Endothelial cell of umbilical vein (primary cell): ENCODE measurements at regions not wholly inside any gene's neighbourhood (a gene's known extent, or its start where the extent isn't known, plus 50 kb on each side); places are given as distances from the start of the nearest gene placed in this dataset.

Experiments
- BruUV-seq: library from RNA; stranded (reverse); fragments of 400-500 nt; replicated peaks from 2 replicates; lab custom pipeline; 2021; lab: Mats Ljungman, UMichigan
- CTCF ChIA-PET: fragments of 300-600, 350-600 bp; sonication (Branson Sonifier 250); formaldehyde crosslinking; loops from one replicate; lab custom pipeline; 2021; ENCODE audit warnings: antibody characterized with exemption, inconsistent platforms; lab: Charles Lee
- POLR2A ChIA-PET: fragments of 300-600, 350-600 bp; sonication (Branson Sonifier 250); formaldehyde crosslinking; loops from one replicate; lab custom pipeline; 2021; ENCODE audit warnings: antibody characterized with exemption, inconsistent platforms; lab: Charles Lee
- DNase-seq: peaks from one replicate; pipeline ENCODE4 v3.0.0-alpha.2; 2011; ENCODE audit warnings: low read depth, low spot score
- FAIRE-seq: peaks from 2 replicates; lab custom pipeline; 2011; peaks lifted over from hg19 to GRCh38; lab: Jason Lieb, UNC
- H2AFZ ChIP-seq: 2 replicates; pipeline ENCODE4 v1.6.0; 2012; ENCODE audit warnings: low read depth, low read length, control low read depth, inconsistent platforms
- H3K27ac ChIP-seq: 2 replicates; pipeline ENCODE4 v1.5.1; 2011; ENCODE audit warnings: low read depth, mild to moderate bottlenecking, control low read depth, low read length, moderate library complexity; ENCODE audit not compliant: insufficient read depth
- H3K27me3 ChIP-seq, 2 experiments: 2 replicates each; pipeline versions ENCODE4 v1.6.0 to v1.6.1; 2011; ENCODE audit warnings: low read length in 2 of 2, mixed read lengths in 1 of 2; ENCODE audit not compliant: control insufficient read depth in 2 of 2, insufficient read depth in 2 of 2
- H3K36me3 ChIP-seq, 2 experiments: 2 replicates in 1 of 2; 3 replicates in 1 of 2; pipeline ENCODE4 v1.5.1; 2011; ENCODE audit warnings: low read length in 2 of 2, mild to moderate bottlenecking in 1 of 2, moderate library complexity in 1 of 2; ENCODE audit not compliant: control insufficient read depth in 2 of 2, insufficient read depth in 2 of 2; ENCODE audit errors: extremely low read depth in 1 of 2
- H3K4me1 ChIP-seq: 3 replicates; pipeline ENCODE4 v1.5.1; 2011; ENCODE audit warnings: mild to moderate bottlenecking, low read length; ENCODE audit not compliant: control insufficient read depth, insufficient read depth; ENCODE audit errors: extremely low read depth
- H3K4me2 ChIP-seq: 2 replicates; pipeline ENCODE4 v1.6.1; 2011; ENCODE audit warnings: low read length, control low read depth, mixed read lengths; ENCODE audit not compliant: insufficient read depth
- H3K4me3 ChIP-seq, 3 experiments: fragments of 200-600 bp in 1 of 3; sonication (generic), shearing (Covaris generic) in 1 of 3; replicated peaks in 1 of 3; 2 replicates each; pipeline ENCODE4 v1.5.1; 2011 to 2016; ENCODE audit warnings: control low read depth in 3 of 3, low read length in 3 of 3, mild to moderate bottlenecking in 2 of 3, inconsistent platforms in 1 of 3, low read depth in 1 of 3, moderate library complexity in 1 of 3; ENCODE audit not compliant: insufficient read depth in 1 of 3
- H3K79me2 ChIP-seq: 2 replicates; pipeline ENCODE4 v1.6.0; 2012; ENCODE audit warnings: low read length, inconsistent platforms; ENCODE audit not compliant: control insufficient read depth, insufficient read depth
- H3K9ac ChIP-seq: replicated peaks from 2 replicates; pipeline ENCODE3; 2011; ENCODE audit warnings: low read length, control low read depth; ENCODE audit not compliant: insufficient read depth; ENCODE audit errors: extremely low read depth
- H3K9me1 ChIP-seq: replicated peaks from 3 replicates; pipeline ENCODE4 v1.6.0; 2011; ENCODE audit warnings: mild to moderate bottlenecking, low read length; ENCODE audit not compliant: control insufficient read depth, insufficient read depth; ENCODE audit errors: extremely low read depth
- H3K9me3 ChIP-seq: replicated peaks from 2 replicates; pipeline ENCODE4 v1.5.1; 2012; ENCODE audit warnings: low read length, inconsistent platforms; ENCODE audit not compliant: control insufficient read depth, insufficient read depth
- H4K20me1 ChIP-seq: replicated peaks from 2 replicates; pipeline ENCODE3; 2011; ENCODE audit warnings: mild to moderate bottlenecking, low read length; ENCODE audit not compliant: control insufficient read depth, insufficient read depth; ENCODE audit errors: extremely low read depth
- EZH2 ChIP-seq: IDR thresholded peaks from 2 replicates; pipeline ENCODE4 v1.6.1; 2012; ENCODE audit warnings: borderline replicate concordance, low read depth, mild to moderate bottlenecking, moderate library complexity, low read length, inconsistent platforms; ENCODE audit not compliant: severe bottlenecking
- FOS ChIP-seq: IDR thresholded peaks from 2 replicates; pipeline ENCODE4 v1.6.1; 2011; ENCODE audit warnings: mild to moderate bottlenecking, low read length, moderate library complexity, borderline replicate concordance; ENCODE audit not compliant: insufficient read depth
- JUN ChIP-seq: IDR thresholded peaks from 2 replicates; pipeline ENCODE4 v1.6.1; 2011; ENCODE audit warnings: borderline replicate concordance, low read depth; ENCODE audit not compliant: insufficient read length, insufficient read depth
- MYC ChIP-seq: IDR thresholded peaks from one replicate; pipeline ENCODE4 v1.6.1; 2011; ENCODE audit warnings: mild to moderate bottlenecking, low read depth, low read length
- dilution Hi-C: fragments of 300-500 bp; cut with MboI; formaldehyde crosslinking; loops from one replicate; pipeline ENCODE4 v1.15.0; 2019; ENCODE audit warnings: low sequenced_read_pairs; ENCODE audit not compliant: extremely low pct_ligation_motif_present
- intact Hi-C: fragments of 100-400 bp; cut with micrococcal nuclease; formaldehyde crosslinking; loops from one replicate; pipeline ENCODE4 v1.10.0; 2022
- TF ChIP-seq, protein P1 (sequence below): IDR thresholded peaks from 2 replicates; pipeline ENCODE4 v1.6.1; 2011; ENCODE audit not compliant: insufficient read depth, insufficient read length

DNA sequence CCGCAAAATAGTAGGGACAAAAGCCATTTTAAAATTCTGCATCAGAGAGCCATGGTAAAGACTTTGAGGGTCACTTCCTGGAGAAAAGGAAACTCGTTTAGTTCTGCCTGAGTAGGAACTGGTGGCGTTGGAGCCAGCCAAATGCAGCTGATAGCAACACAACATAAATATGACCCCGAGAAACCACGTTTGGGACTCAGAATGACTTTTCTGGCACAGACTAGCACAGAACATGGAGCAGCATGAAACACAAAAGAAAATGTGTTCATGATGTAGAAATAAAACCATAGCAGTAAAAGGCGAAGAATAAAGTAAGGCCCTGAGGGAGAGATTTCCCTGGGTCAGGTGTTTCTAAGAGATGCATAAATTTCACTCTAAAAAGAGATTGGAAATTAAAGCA, 149.2 kb upstream of the KLHL29 start:
- intact Hi-C loops: no loop called here
- CTCF ChIA-PET: no interaction called here

DNA sequence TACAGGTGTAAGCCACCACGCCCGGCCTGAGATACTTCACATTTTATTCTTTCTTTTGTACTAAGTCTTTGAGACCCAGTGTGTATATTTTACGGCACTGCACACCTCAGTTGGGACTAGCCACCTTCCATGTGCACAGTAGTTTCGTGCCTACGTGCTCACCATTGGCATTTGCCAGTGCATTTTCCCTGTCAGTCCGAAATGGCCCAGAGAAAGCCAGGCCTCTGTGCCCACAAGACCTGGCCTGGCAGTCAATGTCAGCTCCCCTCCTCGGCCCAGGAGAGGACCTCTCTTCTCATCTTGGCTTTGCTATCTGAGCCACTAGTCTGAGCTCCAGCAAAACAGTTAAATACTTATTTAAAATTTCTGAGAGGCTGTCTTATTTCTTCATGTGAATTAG, 147.8 kb upstream of the KLHL29 start:
- DNase-seq: no peak
- no peak overlapping the region for H3K9ac ChIP-seq
- ChIA-PET POLR2A (no interaction called here), CTCF (no interaction called here)
- H3K36me3 ChIP-seq: no peaks in the 10 kb centered on the region
- no peaks in the 10 kb centered on the region for H4K20me1 ChIP-seq
- H3K9me1 ChIP-seq: no peaks in the 10 kb centered on the region
- no peak overlapping the region for H3K4me3 ChIP-seq
- H3K27me3 ChIP-seq: no peaks in the 10 kb centered on the region
- no peaks in the 10 kb centered on the region for H3K79me2 ChIP-seq
- no peak overlapping the region for H2AFZ ChIP-seq
- dilution Hi-C loops: no loop called here
- no peaks in the 10 kb centered on the region for H3K4me1 ChIP-seq
- no peak for FAIRE-seq
- TF ChIP-seq, protein P1, sequence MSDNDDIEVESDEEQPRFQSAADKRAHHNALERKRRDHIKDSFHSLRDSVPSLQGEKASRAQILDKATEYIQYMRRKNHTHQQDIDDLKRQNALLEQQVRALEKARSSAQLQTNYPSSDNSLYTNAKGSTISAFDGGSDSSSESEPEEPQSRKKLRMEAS: no peak
- no peak for TF ChIP-seq EZH2
- TF ChIP-seq JUN: no peak
- TF ChIP-seq MYC: no peak
- no peak for TF ChIP-seq FOS
- no TSS peak for BruUV-seq
- no peaks in the 10 kb centered on the region for H3K9me3 ChIP-seq
- intact Hi-C loops: no loop called here
- H3K27ac ChIP-seq: no peak overlapping the region
- H3K4me2 ChIP-seq: no peak overlapping the region

More for the DNA sequence above, 149.2 kb upstream of the KLHL29 start:
- no peak for TF ChIP-seq FOS
- FAIRE-seq (no peak), DNase-seq (no peak)
- H3K36me3 ChIP-seq: no peaks in the 10 kb centered on the region
- no TSS peak for BruUV-seq
- no peaks in the 10 kb centered on the region for H4K20me1 ChIP-seq
- no peak overlapping the region for H3K9ac ChIP-seq
- no peak overlapping the region for H3K27ac ChIP-seq
- H3K4me3 ChIP-seq: no peak overlapping the region
- no peaks in the 10 kb centered on the region for H3K9me3 ChIP-seq
- H3K9me1 ChIP-seq: no peaks in the 10 kb centered on the region
- H3K4me1 ChIP-seq: no peaks in the 10 kb centered on the region
- H3K79me2 ChIP-seq: no peaks in the 10 kb centered on the region
- POLR2A ChIA-PET: no interaction called here
- dilution Hi-C loops: no loop called here
- H3K27me3 ChIP-seq: no peaks in the 10 kb centered on the region
- no peak overlapping the region for H3K4me2 ChIP-seq
- H2AFZ ChIP-seq: no peak overlapping the region
